ENCODE measurements at regions not wholly inside any gene's neighbourhood (a gene's known extent, or its start where the extent isn't known, plus 50 kb on each side); places are given as distances from the start of the nearest gene placed in this dataset.

- 88 to 94% (median 91%) methylated on average over 7 of the region's 7 CpGs for WGBS, 3 donors
- no peaks in the 10 kb centered on the region for H3K9me3 ChIP-seq
- intact Hi-C loops (cut with DNase I): no loop called here
Observed at GRCh38 chr10:53726921-53727320, 954.3 kb upstream of the MBL2 start.

GRCh38 chr10:53724581-53724980 lies 952.0 kb upstream of the MBL2 start:
- TF ChIP-seq EP300 (IDR thresholded peaks at IDR 0.05): no peak
- no peak for TF ChIP-seq CTCF (IDR thresholded peaks at IDR 0.05)
- no peak for TF ChIP-seq POLR2A (IDR thresholded peaks at IDR 0.05)
- intact Hi-C loops (cut with DNase I): no loop called here
- no peak for DNase-seq
- WGBS, 3 donors: 86 to 91% (median 86%) methylated on average over 4 of the region's 4 CpGs
- Histone ChIP-seq H3K4me1 (ENCODE audit: insufficient read depth) (no peaks in the 10 kb centered on the region), H3K27me3 (no peaks in the 10 kb centered on the region), H3K9me3 (no peaks in the 10 kb centered on the region), H3K27ac (no peak overlapping the region), H3K36me3 (no peaks in the 10 kb centered on the region), H3K4me3 (no peak overlapping the region)

More at GRCh38 chr10:53726921-53727320, 954.3 kb upstream of the MBL2 start:
- no peak for DNase-seq
- TF ChIP-seq POLR2A (IDR thresholded peaks at IDR 0.05) (no peak), EP300 (IDR thresholded peaks at IDR 0.05) (no peak), CTCF (IDR thresholded peaks at IDR 0.05) (no peak)
- no peaks in the 10 kb centered on the region for H3K27me3 ChIP-seq
- H3K4me1 ChIP-seq (ENCODE audit: insufficient read depth): no peaks in the 10 kb centered on the region
- H3K27ac ChIP-seq: no peak overlapping the region
- H3K36me3 ChIP-seq: no peaks in the 10 kb centered on the region
- no peak overlapping the region for H3K4me3 ChIP-seq

- TF ChIP-seq CTCF (IDR thresholded peaks at IDR 0.05): no peak
- TF ChIP-seq POLR2A (IDR thresholded peaks at IDR 0.05): no peak
- TF ChIP-seq EP300 (IDR thresholded peaks at IDR 0.05): no peak
- WGBS, 3 donors: 84 to 91% (median 86%) methylated on average over 1 of the region's 1 CpG
- H3K4me3 ChIP-seq: no peak overlapping the region
- no peak for DNase-seq
- intact Hi-C loops (cut with DNase I): no loop called here
- no peaks in the 10 kb centered on the region for H3K27me3 ChIP-seq
- H3K36me3 ChIP-seq: no peaks in the 10 kb centered on the region
- no peaks in the 10 kb centered on the region for H3K9me3 ChIP-seq
- H3K4me1 ChIP-seq (ENCODE audit: insufficient read depth): no peaks in the 10 kb centered on the region
- H3K27ac ChIP-seq: no peak overlapping the region
Observed at GRCh38 chr10:53719658-53720057, 947.1 kb upstream of the MBL2 start.

GRCh38 chr10:53716156-53716555 lies 943.6 kb upstream of the MBL2 start:
- Histone ChIP-seq H3K4me3 (no peak overlapping the region), H3K36me3 (no peaks in the 10 kb centered on the region), H3K9me3 (no peaks in the 10 kb centered on the region), H3K27me3 (no peaks in the 10 kb centered on the region), H3K4me1 (ENCODE audit: insufficient read depth) (no peaks in the 10 kb centered on the region), H3K27ac (no peak overlapping the region)
- TF ChIP-seq POLR2A (IDR thresholded peaks at IDR 0.05) (no peak), EP300 (IDR thresholded peaks at IDR 0.05) (no peak), CTCF (IDR thresholded peaks at IDR 0.05) (no peak)
- no peak for DNase-seq
- intact Hi-C loops (cut with DNase I): no loop called here
- WGBS, 3 donors: 85 to 94% (median 87%) methylated on average over 3 of the region's 3 CpGs

- Histone ChIP-seq H3K27ac (no peak overlapping the region), H3K36me3 (no peaks in the 10 kb centered on the region), H3K4me1 (ENCODE audit: insufficient read depth) (no peaks in the 10 kb centered on the region), H3K9me3 (no peaks in the 10 kb centered on the region), H3K27me3 (no peaks in the 10 kb centered on the region), H3K4me3 (no peak overlapping the region)
- no peak for DNase-seq
- intact Hi-C loops (cut with DNase I): no loop called here
- TF ChIP-seq POLR2A (IDR thresholded peaks at IDR 0.05): no peak
- no peak for TF ChIP-seq EP300 (IDR thresholded peaks at IDR 0.05)
- TF ChIP-seq CTCF (IDR thresholded peaks at IDR 0.05): no peak
Observed at GRCh38 chr10:53713431-53713830, 940.8 kb upstream of the MBL2 start.
